Lower lobe of right lung (tissue), 2 donors: ENCODE measurements at regions not wholly inside any gene's neighbourhood (a gene's known extent, or its start where the extent isn't known, plus 50 kb on each side); places are given as distances from the start of the nearest gene placed in this dataset.

Source experiments
- ATAC-seq, 2 donors: fragments of 200-7000 bp; cut with Tn5 transposase; one replicate each; pipeline ENCODE4 v1.9.1; 2020 to 2022; ENCODE audit warnings: mild to moderate bottlenecking in 2 of 2, moderate library complexity in 2 of 2
- DNase-seq: peaks from one replicate; pipeline ENCODE4 v3.0.0-alpha.2; 2020
- H3K27ac ChIP-seq: fragments of 200-600 bp; one replicate; pipeline ENCODE4 v1.8.0; 2022
- H3K27me3 ChIP-seq: fragments of 200-600 bp; one replicate; pipeline ENCODE4 v1.8.0; 2022; ENCODE audit warnings: low read depth
- H3K36me3 ChIP-seq: fragments of 200-600 bp; one replicate; pipeline ENCODE4 v1.8.0; 2022; ENCODE audit warnings: mild to moderate bottlenecking
- H3K4me1 ChIP-seq: fragments of 200-600 bp; one replicate; pipeline ENCODE4 v1.8.0; 2022
- H3K4me3 ChIP-seq: fragments of 200-600 bp; one replicate; pipeline ENCODE4 v1.8.0; 2022; ENCODE audit warnings: mild to moderate bottlenecking
- H3K9me3 ChIP-seq: fragments of 200-600 bp; one replicate; pipeline ENCODE4 v1.8.0; 2022
- intact Hi-C: fragments of 100-400 bp; cut with DNase I; formaldehyde crosslinking; loops from one replicate; pipeline ENCODE4 v1.11.0; 2022
- TF ChIP-seq, protein P1 (sequence below): fragments of 200-600 bp; IDR thresholded peaks from one replicate; pipeline ENCODE4 v1.8.0; 2022; ENCODE audit warnings: antibody characterized with exemption, mild to moderate bottlenecking
- donor health status: DM: no; HTN: yes; CAD: no; lungs with severe emphysema.

DNA sequence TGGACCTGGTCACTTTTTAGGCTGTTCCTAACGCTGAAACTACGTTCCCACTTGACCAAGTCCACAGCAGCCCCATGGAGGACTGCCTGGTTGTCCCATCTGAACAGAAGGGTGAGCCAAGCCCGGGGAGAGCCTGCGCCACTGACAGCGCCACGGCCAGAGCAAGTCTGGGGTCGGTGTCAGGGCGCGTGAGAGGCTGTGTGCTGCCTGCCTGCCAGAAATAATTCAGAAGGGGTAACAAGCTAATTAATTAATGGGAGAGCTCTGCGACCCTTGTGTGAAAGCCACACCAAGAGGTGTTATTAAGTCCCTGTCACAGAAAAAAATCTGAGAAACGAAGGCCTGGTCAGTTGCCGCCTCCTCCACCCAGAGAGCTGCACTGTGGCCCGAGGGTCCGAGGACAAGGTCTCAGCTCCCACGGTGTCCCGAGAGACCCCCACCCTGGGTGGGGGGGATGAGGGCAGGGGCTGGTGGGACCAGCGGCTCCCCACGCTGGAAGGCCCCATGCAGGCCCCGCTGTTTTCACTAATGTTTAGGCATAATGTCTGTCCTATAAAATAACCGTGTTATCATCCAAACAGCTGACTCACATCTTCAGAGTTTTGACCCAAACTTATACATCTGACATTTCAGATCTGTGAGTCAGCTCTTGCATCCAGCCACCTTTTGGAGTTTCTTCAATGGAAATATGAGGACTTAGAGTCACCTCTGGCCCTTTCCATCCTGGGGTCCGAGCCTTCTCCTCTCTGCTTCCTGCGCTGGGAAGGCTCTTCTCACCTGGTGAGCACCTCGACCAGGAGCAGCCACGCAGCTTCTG is 58.5 kb downstream of the DLL1 start:
- intact Hi-C loops: no loop called here
- no peaks in the 10 kb centered on the region for H3K9me3 ChIP-seq
- H3K27me3 ChIP-seq: no peaks in the 10 kb centered on the region
- no peak overlapping the region for H3K27ac ChIP-seq
- no peaks in the 10 kb centered on the region for H3K4me1 ChIP-seq
- ATAC-seq: no peak
- no peaks in the 10 kb centered on the region for H3K36me3 ChIP-seq
- TF ChIP-seq, protein P1, sequence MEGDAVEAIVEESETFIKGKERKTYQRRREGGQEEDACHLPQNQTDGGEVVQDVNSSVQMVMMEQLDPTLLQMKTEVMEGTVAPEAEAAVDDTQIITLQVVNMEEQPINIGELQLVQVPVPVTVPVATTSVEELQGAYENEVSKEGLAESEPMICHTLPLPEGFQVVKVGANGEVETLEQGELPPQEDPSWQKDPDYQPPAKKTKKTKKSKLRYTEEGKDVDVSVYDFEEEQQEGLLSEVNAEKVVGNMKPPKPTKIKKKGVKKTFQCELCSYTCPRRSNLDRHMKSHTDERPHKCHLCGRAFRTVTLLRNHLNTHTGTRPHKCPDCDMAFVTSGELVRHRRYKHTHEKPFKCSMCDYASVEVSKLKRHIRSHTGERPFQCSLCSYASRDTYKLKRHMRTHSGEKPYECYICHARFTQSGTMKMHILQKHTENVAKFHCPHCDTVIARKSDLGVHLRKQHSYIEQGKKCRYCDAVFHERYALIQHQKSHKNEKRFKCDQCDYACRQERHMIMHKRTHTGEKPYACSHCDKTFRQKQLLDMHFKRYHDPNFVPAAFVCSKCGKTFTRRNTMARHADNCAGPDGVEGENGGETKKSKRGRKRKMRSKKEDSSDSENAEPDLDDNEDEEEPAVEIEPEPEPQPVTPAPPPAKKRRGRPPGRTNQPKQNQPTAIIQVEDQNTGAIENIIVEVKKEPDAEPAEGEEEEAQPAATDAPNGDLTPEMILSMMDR: no peak
- no peak overlapping the region for H3K4me3 ChIP-seq
- DNase-seq: no peak

DNA sequence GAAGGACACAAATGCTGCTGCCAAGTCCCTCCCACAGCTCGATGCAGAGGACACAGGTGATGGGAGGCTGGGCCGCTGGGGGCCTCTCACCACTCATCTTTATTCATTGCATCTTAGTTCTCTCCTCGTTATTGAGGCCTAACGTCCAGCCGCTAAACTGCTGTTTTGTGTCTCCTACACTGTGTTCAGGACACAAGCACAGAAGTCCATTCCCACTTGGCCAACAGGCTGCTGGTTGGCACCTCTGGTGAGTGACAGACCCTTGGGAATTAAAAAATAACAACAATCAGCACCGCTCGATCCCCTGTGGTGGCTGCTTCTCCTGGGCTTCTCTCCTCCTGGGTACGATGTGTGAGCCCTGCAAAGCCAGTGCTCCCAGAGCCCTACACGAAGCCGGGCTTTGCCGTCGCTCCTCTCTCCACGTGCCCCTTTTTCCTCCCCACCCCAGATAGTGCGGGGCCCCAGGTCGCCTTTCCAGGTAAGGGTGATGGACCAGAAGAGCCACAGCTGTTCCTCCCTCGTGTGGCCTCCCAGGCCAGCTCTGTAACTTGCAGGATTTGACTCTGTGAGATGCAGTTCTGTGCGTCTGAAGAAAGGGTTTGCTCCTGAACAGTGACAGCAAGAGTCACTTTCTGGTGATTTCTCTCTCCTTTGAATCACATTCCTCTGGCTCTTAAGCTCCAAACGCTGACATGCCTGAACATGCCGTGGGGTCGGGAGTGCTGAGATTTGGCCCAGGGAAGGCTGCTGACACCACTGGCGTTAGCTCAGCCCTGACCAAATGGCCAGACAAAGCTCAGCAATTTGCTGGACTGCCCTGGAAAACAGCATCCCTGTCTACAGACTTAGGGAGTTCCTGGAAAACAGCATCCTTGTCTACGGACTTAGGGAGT is 59.3 kb downstream of the DLL1 start:
- no peaks in the 10 kb centered on the region for H3K9me3 ChIP-seq
- no peaks in the 10 kb centered on the region for H3K36me3 ChIP-seq
- intact Hi-C loops: no loop called here
- H3K27me3 ChIP-seq: no peaks in the 10 kb centered on the region
- H3K27ac ChIP-seq: no peak overlapping the region
- H3K4me3 ChIP-seq: no peak overlapping the region
- TF ChIP-seq, protein P1: no peak
- ATAC-seq (peak; percentile 18 to 47), DNase-seq (no peak)
- no peaks in the 10 kb centered on the region for H3K4me1 ChIP-seq

DNA sequence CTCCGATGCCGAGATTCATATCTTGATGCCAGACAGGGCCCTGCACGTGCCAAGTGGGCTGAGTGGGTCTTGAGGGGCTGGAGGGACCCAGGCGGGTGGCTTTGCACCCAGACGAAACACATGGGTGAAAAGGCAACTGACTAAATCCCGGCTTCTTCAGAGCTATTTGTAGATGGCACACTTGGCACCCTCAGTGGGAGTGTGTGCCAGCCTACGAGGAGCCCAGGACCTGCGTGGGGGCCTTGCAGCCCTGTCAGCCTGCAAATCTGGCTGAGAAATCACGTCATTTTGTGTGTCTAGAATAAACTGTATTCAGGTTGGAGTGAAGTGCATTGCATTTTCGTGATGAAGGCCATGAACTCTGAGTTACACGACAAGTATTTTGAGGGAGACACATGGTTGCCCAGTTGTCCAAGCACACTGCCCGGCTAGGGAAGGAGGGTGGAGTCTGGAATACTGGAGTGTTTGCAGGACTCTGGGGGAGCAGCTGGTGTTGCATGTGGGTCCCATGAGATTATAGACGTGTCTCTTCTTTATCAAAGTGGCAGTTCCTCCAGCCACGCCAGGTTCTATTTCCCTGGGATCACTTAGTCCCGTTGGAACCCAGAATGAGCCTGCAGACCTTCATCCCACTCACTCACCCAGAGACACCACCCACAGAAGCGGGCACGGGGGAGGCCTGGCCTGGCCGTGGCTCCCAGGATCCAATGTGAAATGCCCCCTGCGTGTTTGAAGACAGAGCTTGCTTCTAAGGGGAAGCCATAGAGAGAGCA is 60.2 kb downstream of the DLL1 start:
- Histone ChIP-seq H3K27me3 (no peaks in the 10 kb centered on the region), H3K4me1 (peaks cover 2% of the 10 kb centered on the region), H3K4me3 (no peak overlapping the region), H3K9me3 (no peaks in the 10 kb centered on the region), H3K27ac (no peak overlapping the region), H3K36me3 (no peaks in the 10 kb centered on the region)
- intact Hi-C loops: no loop called here
- TF ChIP-seq, protein P1: no peak
- ATAC-seq: no peak
- no peak for DNase-seq

DNA sequence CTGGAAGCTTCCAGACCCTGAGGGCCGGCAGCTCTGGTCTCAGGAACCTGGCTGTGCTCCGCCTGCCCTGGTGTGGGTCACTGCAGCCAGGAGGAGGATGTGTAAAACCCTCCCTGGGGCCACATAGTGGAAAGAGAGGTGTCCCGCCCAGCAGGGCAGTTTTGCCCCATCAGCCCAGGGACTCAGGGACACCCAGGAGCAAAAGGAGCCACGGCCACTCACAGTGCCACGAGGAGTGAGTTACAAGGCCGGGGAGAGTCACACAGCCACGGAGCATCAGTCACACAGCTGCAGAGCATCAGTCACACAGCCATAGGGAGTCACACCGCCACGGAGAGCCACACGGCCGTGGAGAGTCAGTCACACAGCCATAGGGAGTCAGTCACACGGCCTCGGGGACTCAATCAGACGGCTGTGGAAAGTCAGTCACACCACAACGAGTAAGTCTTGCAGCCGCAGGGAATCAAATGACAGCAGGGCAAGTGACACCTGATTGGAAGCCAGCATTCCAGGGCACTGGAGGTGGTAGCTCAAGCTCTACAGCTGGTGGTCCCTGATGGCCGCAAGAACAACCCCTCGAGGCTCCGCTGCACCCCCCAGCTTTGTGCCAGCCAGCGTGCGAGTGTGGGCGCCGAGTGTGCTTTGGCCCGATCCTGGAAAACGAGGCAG is 60.9 kb downstream of the DLL1 start:
- Histone ChIP-seq H3K36me3 (no peaks in the 10 kb centered on the region), H3K27me3 (no peaks in the 10 kb centered on the region), H3K27ac (no peak overlapping the region), H3K4me3 (no peak overlapping the region), H3K9me3 (no peaks in the 10 kb centered on the region), H3K4me1 (peaks cover 4% of the 10 kb centered on the region)
- intact Hi-C loops: no loop called here
- ATAC-seq: peak; percentile 51 to 55
- TF ChIP-seq, protein P1: no peak
- DNase-seq: no peak

- H3K36me3 ChIP-seq: no peaks in the 10 kb centered on the region
- H3K4me3 ChIP-seq: no peak overlapping the region
- H3K27me3 ChIP-seq: no peaks in the 10 kb centered on the region
- intact Hi-C loops: no loop called here
- TF ChIP-seq, protein P1: no peak
- no peak overlapping the region for H3K27ac ChIP-seq
- H3K9me3 ChIP-seq: no peaks in the 10 kb centered on the region
- no peak for ATAC-seq
- DNase-seq: no peak
- H3K4me1 ChIP-seq: peaks cover 4% of the 10 kb centered on the region
These were observed 61.5 kb downstream of the DLL1 start for GRCh38 chr6:170229396-170229795.
